Smooth muscle cell (in vitro differentiated cells): ENCODE measurements at regions not wholly inside any gene's neighbourhood (a gene's known extent, or its start where the extent isn't known, plus 50 kb on each side); places are given as distances from the start of the nearest gene placed in this dataset.

ENCODE experiments used
- DNase-seq: peaks from one replicate; lab custom pipeline; 2025; ENCODE audit not compliant: unreplicated experiment; lab: John Stamatoyannopoulos, UW
- H2AFZ ChIP-seq: fragments of 200-600 bp; sonication (generic); 2 replicates; pipeline ENCODE4 v1.6.0; 2016; ENCODE audit warnings: antibody characterized with exemption, low read depth, mild to moderate bottlenecking
- H3F3A ChIP-seq: fragments of 200-600 bp; sonication (generic); 2 replicates; pipeline ENCODE4 v1.6.0; 2017; ENCODE audit warnings: antibody characterized with exemption, low read depth
- H3K27ac ChIP-seq: fragments of 200-600 bp; sonication (generic); 2 replicates; pipeline ENCODE4 v1.5.1; 2016; ENCODE audit warnings: low read depth, mild to moderate bottlenecking
- H3K27me3 ChIP-seq: fragments of 200-600 bp; sonication (generic); 2 replicates; pipeline ENCODE4 v1.6.1; 2016; ENCODE audit warnings: low read depth, mild to moderate bottlenecking
- H3K36me3 ChIP-seq: fragments of 200-600 bp; sonication (generic); 2 replicates; pipeline ENCODE4 v1.5.1; 2016; ENCODE audit warnings: low read depth
- H3K4me1 ChIP-seq: fragments of 200-600 bp; sonication (generic); 2 replicates; pipeline ENCODE4 v1.5.1; 2016; ENCODE audit warnings: low read depth
- H3K4me2 ChIP-seq: fragments of 200-600 bp; sonication (generic); 2 replicates; pipeline ENCODE4 v1.6.0; 2016; ENCODE audit warnings: mild to moderate bottlenecking
- H3K4me3 ChIP-seq: fragments of 200-600 bp; sonication (generic); 2 replicates; pipeline ENCODE4 v1.5.1; 2016; ENCODE audit warnings: mild to moderate bottlenecking
- H3K79me2 ChIP-seq: fragments of 200-600 bp; sonication (generic); 2 replicates; pipeline ENCODE4 v1.6.0; 2016; ENCODE audit warnings: low read depth, mild to moderate bottlenecking
- H3K9ac ChIP-seq: fragments of 200-600 bp; sonication (generic); 2 replicates; pipeline ENCODE4 v1.6.0; 2016; ENCODE audit warnings: low read depth
- H3K9me3 ChIP-seq: fragments of 200-600 bp; sonication (generic); replicated peaks from 2 replicates; pipeline ENCODE4 v1.5.1; 2016; ENCODE audit warnings: low read depth
- H4K20me1 ChIP-seq: fragments of 200-600 bp; sonication (generic); 2 replicates; pipeline ENCODE4 v1.6.0; 2016; ENCODE audit warnings: low read depth
- WGBS: methylation state at CpG from one replicate; pipeline ENCODE4 v1.1.7; 2016; ENCODE audit warnings: low lambda C conversion rate; 5-methylcytosine and 5-hydroxymethylcytosine counted together
- TF ChIP-seq, protein P1 (sequence below): fragments of 200-600 bp; sonication (generic); IDR thresholded peaks from 2 replicates; pipeline ENCODE4 v1.5.1; 2017; ENCODE audit warnings: borderline replicate concordance, mild to moderate bottlenecking, antibody characterized with exemption; ENCODE audit not compliant: insufficient read depth, poor library complexity, severe bottlenecking

- TF ChIP-seq, protein P1, sequence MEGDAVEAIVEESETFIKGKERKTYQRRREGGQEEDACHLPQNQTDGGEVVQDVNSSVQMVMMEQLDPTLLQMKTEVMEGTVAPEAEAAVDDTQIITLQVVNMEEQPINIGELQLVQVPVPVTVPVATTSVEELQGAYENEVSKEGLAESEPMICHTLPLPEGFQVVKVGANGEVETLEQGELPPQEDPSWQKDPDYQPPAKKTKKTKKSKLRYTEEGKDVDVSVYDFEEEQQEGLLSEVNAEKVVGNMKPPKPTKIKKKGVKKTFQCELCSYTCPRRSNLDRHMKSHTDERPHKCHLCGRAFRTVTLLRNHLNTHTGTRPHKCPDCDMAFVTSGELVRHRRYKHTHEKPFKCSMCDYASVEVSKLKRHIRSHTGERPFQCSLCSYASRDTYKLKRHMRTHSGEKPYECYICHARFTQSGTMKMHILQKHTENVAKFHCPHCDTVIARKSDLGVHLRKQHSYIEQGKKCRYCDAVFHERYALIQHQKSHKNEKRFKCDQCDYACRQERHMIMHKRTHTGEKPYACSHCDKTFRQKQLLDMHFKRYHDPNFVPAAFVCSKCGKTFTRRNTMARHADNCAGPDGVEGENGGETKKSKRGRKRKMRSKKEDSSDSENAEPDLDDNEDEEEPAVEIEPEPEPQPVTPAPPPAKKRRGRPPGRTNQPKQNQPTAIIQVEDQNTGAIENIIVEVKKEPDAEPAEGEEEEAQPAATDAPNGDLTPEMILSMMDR, result no peak
- Histone ChIP-seq H3K36me3 (no peaks in the 10 kb centered on the region), H3K27me3 (no peaks in the 10 kb centered on the region), H2AFZ (no peak overlapping the region), H3K4me2 (no peak overlapping the region), H3K79me2 (no peaks in the 10 kb centered on the region), H4K20me1 (no peaks in the 10 kb centered on the region), H3K27ac (no peak overlapping the region), H3K4me3 (no peak overlapping the region), H3K4me1 (no peaks in the 10 kb centered on the region), H3K9ac (no peak overlapping the region), H3F3A (no peaks in the 10 kb centered on the region), H3K9me3 (no peaks in the 10 kb centered on the region)
- DNase-seq, result no peak
- WGBS, result 95% methylated on average over 3 of the region's 3 CpGs
Measured at GRCh38 chr20:33940666-33941065, 53.0 kb upstream of the RALY start.
